ENCODE measurements at regions not wholly inside any gene's neighbourhood (a gene's known extent, or its start where the extent isn't known, plus 50 kb on each side); places are given as distances from the start of the nearest gene placed in this dataset.
"Not testable (repeated sequence)": the region's sequence is repeated elsewhere in the genome, so short reads cannot be mapped to it uniquely, and the experiment has no call there.

DNA sequence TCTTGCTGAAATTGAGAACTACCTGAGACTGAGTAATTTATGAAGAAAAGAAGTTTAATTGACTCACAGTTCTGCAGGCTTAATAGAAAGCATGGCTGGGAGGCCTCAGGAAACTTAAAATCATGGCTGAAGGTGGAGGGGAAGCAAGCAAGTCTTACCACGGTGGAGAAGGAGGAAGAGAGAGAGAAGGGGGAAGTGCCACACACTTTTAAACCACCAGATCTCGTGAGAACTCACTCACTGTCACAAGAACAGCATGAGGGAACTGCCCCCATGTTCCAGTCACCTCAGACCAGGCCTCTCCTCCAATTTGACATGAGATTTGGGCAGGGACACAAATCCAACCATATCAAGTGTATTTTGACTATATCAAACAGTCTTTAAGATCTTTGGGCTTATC lies 668.3 kb downstream of the SLCO4C1 start:
- DNase-seq: not testable (repeated sequence)

DNA sequence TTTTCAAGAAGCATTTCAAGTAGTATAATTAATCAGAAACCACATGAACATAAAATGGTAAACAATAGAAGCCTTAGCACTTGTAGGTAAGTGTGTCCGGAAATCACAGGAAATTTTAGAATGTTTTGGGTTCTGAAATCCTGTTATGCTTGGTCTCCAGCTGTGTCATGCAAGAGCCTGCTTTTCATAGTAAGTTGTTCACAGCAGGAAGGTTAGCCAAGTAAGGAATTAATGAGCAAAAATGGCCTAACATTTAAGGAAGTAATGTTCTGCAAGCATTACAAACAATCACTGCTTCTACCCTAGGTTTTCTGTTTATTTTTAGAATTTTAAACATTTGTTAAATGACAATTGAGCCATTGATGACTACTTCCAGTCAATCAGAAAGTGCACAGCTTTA lies 669.5 kb downstream of the SLCO4C1 start:
- DNase-seq: no peak

DNA sequence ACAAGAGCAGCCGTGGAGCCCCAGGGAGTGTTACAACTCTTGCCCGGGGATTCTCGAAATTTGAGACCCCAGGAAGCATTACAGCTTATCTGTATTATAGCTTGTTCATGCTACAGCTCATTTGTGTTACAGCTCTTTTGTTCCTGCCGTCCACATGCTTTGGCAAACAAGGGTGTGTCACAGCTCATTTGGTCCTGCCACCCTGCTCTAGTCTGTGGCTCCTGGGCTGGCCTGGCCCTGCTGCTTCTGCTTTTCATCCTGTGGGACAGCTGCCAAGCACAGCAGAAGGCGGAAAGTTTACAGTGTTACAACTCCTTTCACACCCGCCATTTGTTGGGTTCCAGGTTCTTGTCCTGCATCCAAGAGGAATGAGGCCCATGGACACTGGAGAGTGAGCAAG lies 685.0 kb downstream of the SLCO4C1 start:
- DNase-seq: no peak

DNA sequence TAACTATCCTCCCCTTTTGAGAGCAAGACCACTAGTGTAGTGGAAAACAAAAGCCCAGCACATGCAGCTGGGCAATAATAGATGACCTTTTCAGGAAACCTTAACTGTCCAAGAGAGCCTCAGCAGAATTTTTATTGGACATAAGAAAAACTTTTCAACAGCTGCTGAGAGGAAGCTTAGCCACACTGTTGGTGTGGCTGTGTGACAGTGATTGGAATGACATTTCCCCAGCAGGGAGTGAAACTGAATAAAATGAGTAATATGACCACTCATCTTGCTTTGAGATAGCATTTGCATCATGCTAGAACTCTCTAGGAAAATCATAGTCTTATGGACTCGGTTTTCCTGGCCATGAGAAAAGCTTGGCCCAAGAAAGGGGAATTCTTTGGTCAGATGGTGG lies 687.8 kb downstream of the SLCO4C1 start:
- DNase-seq: no peak

DNA sequence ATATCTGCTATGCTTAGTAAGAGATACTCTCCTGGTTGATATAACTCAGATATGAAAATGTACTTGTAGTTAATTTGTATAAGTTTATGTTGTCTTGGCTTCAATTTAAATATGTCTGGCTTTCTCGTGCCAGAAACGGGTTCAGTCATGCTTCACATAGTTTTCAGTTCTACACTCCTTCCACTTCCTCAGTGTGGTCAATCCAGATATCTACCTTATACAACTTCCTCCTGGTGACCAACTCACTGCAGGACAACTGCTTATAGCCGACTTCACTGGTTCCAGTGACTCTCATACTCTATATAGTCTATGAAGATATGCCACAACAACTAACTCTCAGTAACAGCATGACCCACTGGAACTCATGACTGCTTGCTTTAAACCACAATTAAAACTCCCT lies 690.4 kb downstream of the SLCO4C1 start:
- DNase-seq: no peak

DNA sequence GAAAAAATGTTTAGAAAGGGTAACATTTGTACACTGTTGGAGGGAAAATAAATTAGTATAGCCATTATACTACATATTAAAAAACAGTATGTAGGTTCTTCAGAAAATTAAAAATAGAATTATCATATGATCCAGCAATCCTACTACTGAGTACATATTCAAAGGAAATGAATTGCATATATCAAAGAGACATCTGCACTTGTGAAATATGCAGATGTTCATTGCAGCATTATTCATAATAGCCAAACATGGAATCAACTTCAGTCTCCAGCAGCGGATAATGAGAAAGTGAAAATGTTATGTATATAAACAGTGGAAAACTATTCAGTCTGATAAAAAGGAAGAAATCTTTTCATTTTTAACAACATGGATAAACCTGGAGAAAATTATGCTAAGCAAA lies 695.5 kb downstream of the SLCO4C1 start:
- no peak for DNase-seq

DNA sequence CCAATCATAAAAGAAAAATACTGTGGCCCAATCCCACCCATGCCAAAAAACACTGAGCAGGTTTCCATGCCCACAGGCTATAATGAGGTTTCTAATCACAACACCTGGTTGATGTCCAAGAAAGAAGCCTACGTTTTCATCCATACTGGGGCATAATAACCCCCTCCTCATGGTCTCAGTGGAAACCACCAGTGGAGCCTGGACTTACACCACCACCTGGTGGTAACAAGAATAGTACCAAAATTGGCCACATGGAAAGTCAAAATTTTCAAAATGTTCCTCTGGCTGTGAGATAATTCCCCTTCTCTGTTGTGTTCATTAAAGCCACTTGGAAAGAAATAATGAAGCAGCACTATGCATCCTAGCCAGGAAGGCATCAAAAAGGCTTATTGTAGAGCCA lies 687.3 kb upstream of the ST8SIA4 start:
- no peak for DNase-seq

DNA sequence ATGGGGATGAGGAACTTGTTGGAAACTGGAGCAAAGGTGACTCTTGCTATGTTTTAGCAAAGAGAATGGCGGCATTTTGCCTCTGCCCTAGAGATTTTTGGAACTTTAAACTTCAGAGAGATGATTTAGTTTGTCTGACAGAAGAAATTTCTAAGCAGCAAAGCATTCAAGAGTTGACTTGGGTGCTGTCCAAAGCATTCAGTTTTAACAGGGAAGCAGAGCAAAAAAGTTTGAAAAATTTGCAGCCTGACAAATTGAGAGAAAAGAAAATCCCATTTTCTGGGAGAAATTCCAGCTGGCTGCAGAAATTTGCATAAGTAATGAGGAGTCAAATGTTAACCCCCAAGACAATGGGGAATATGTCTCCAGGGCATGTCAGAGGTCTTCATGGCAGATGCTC lies 682.3 kb upstream of the ST8SIA4 start:
- DNase-seq: no peak

DNA sequence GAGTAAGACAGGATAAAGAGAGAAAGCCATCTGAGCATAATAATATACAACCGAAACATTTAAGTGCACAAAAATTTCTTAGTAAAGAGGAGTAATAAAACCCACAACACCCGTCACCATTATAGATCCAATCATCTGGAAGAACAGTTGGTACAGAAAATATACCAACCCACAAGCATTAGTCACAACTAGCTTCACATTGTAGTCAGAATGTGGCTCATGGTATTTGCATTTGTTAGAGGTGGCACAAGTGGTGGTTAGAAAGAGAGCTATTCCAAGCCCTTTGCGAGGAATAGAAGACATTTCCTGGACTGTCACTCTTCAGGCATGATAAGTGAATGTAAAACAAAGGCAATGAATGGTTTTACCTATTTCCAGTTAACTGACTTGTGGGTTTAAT lies 677.5 kb upstream of the ST8SIA4 start:
- DNase-seq: no peak

DNA sequence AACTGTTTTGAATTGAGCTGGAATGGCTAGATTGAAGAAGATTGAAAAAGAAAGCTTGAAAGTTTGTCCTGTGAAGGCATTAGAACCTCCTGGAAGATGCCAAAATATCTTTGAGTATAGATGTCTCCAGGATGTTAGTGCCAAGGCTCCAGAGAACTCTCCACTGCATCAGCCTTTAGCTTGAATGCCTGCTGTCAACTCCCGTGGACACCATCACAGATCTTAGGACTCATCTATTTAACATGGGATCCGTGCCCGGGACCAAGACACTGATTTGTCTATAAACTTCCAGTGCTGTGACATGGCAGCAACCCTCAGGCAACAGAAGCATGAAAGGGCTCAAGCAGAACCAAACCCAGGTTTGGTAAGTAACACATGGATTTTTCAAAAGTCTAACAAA lies 670.9 kb upstream of the ST8SIA4 start:
- no peak for DNase-seq

DNA sequence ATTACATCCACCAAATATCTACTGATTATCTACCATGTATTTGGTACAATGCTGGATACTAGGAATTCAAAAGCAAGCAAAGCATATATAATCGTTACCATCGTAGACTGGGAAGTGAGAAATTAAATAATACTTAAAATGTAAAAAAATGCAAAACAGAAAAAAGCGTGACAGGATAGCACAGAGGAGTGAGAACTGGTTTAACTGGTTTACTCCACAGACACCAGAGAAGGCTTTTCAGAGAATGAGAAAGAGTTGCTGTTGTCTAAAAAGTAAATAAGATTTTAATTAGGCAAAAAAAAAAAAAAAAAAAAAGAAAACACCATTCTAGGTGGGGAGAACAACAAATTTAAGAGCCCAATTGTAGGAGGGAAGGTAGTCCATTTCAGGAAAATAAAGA lies 657.9 kb upstream of the ST8SIA4 start:
- no peak for DNase-seq

DNA sequence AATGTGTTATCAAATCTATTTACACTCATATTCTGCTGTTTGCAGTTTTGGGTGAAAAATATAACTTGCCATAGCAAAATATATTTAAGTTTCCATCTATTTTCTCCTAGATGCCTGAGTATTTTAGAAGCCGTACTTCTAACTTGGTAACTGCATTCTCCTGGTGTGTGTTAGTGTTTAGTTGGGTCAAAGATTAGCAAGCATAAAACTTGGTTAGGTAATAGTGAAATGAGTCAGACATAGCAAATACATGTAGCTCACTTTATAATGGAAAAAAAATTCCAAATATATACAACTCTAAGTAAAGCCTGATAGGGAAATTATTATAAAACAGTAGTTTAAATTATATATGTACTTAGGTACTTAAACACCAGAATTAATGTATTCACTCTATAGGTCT lies 640.7 kb upstream of the ST8SIA4 start:
- no peak for DNase-seq

DNA sequence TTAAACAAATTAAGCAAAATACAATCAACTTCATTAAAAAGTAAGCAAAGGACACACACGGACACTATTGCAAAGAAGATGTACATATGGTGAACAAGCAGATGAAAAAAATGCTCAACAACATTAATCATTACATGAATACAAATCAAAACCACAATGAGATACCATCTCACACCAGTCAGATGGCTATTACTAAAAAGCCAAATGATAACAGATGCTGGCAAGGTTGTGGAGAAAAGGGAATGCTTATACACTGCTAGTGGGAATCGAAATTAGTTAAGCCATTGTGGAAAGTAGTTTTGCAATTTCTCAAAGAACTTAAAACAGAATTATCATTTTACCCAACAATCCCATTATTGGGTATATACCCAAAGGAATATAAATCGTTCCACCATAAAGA lies 636.2 kb upstream of the ST8SIA4 start:
- no peak for DNase-seq

DNA sequence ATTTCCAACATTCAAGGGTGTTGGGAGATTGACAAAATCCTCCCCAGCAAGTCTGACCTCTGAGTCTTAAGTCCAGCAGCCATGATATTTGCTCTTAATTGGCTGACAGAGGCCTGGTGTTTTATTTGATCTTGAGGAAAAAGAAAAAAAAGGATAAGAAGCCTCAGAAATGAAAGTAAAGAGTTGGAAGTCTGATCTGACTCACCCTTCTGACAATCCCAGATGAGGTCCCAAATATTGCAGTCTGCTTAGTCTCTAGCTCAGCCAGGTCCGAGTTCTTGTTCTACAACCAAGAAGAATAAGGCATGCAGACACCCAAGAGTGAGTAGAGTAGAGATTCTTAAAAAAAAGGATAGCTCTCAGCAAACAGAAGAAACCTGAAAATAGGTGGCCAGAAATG lies 632.5 kb upstream of the ST8SIA4 start:
- DNase-seq: no peak

DNA sequence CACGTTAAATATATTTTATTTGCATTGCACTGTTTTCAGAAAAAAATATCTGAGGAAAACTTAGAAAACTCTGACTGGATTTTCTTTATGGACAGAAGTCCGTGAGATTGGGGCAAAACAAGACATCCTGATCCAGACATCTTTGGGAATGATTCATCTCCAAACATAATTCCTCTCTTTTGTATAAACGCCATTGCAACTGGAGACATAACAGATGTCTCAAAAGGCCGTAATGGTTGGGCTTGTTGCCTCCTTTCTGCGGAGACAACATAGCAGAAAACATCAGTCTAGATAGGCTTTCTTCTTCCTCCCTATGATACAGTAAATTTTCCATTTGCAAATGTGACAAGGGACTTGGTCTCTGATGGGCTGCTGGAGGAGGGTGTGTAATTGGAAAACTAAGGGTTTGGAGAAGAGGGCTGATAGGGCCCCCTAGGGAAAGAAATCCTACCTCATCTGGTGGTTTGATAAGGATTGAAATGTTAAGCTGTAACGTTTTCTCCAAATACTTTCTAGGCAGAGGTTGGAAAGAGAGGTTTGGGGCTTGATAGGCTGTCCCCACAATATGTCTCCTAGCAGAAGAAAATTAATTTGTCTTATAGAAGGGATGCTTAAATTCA lies 631.5 kb upstream of the ST8SIA4 start:
- no peak for DNase-seq

DNA sequence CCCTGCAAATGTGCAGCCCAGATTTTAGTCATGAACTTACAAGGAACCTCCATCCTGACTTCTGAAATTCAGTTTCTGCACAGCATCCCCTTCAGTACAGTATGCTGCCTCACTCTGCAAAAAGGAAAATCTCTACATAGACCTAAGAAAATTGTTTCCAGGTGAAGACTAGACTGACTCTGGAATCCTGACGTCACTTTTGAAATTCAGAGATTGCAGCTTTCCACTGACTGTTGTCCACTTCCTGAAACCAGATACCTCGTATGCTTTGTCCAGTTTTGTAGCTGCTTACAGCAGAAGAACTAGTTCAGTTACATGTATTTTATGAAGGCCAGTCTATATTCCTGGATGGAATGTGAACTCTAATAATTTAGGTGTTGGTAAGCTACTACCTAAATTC lies 629.3 kb upstream of the ST8SIA4 start:
- DNase-seq: no peak

DNA sequence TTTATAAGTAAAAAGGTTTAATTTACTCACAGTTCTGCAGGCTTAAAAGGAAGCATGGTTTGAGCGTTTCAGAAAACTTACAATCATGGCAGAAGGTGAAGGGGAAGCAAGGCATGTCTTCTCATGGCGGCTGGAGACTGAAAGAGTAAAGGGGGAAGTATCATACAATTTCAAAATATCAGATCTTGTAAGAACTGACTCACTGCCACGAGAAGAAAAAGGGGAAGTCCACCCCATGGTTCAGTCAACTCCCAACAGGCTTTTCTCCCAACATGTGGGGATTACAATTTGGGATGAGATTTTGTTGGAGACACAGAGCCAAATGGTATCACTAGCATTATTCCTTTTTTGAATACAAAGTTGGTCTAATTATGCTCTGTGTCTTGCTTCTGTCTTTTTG lies 627.9 kb upstream of the ST8SIA4 start:
- no peak for DNase-seq

DNA sequence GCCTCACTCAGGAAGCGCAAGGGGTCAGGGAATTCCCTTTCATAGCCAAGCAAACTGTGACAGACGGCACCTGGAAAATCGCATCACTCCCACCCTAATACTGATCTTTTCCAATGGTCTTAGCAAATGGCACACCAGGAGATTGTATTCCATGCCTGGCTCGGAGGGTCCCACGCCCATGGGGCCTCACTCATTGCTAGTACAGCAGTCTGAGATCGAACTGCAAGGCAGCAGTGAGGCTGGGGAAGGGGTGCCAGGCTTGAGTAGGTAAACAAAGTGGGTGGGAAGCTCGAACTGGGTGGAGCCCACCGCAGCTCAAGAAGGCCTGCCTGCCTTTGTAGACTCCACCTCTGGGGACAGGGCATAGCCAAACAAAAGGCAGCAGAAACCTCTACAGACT lies 626.0 kb upstream of the ST8SIA4 start:
- not testable (repeated sequence) for DNase-seq

DNA sequence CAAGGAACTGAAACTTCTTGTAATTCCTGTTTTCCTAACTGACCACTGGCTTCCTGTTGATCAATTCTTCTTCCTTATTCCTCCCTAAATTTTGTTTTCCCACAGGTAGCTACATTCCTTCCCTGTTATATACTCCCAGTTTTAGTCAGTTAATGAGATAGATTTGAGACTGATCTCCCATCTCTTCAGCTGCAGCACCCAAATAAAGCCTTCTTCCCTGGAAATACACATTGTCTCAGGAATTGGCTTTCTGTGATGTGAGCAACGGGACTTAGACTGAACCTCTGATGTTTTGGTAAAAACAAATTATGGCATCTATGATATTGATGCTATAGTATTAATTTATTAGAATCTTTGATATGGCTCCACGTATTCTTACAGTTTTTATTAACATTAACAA lies 617.3 kb upstream of the ST8SIA4 start:
- DNase-seq: no peak

DNA sequence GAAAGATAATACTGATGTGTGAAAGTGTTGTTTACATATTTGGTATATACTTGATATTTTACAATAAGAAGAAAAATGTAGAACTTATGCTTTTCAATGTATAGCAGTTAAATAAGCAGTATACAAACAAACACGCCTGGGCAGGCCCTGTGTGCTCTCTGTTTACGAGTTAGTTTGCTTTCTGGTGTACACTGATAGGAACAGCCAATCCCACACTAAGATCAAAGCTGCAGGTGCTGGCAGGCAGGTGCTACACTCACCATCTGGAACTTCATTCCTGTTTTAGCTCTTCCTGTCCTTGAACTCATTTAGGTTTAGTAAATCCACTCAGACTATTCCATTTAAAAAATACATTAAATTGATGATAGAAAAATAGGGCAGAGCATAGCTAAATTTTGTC lies 614.7 kb upstream of the ST8SIA4 start:
- DNase-seq: no peak

DNA sequence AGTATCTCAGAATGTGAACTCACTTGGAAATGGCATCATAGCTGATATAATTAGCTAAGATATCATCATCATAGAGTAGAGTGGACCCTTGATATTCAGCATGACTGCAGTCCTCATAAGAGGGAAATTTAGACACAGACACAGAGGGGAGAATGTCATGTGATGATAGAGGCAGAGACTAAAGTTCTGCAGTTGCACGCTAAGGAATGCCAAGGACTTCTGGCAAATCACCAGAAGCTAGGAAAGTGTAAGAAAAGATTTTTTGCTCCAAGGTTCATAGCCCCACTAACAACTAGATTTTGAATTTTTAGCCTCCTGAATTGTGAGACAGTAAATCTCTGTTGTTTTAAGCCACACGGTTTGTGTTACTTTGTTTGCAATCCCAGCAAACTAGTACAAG lies 612.6 kb upstream of the ST8SIA4 start:
- no peak for DNase-seq

DNA sequence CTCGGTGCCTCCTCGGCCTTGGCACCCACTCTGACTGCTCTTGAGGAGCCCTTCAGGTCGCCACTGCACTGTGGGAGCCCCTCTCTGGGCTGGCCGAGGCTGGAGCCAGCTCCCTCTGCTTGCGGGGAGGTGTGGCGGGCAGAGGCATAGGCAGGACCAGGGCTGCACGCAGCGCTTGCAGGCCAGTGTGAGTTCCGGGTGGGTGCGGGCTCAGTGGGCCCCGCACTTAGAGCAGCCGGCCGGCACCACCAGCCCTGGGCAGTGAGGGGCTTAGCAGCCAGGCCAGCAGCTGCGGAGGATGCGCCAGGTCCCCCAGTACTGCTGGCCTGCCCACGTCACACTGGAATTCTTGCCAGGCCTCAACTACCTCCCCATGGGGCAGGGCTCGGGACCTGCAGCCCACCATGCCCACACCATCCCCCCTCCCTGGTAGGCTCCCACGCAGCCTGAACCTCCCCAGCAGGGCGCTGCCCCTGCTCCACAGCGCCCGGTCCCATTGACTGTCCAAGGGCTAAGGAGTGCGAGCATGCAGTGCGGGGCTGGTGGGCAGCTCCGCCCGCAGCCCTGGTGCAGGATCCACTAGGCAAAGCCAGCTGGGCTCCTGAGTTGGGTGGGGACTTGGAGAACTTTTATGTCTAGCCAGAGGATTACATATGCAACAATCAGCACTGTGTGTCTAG lies 602.9 kb upstream of the ST8SIA4 start:
- DNase-seq: no peak

DNA sequence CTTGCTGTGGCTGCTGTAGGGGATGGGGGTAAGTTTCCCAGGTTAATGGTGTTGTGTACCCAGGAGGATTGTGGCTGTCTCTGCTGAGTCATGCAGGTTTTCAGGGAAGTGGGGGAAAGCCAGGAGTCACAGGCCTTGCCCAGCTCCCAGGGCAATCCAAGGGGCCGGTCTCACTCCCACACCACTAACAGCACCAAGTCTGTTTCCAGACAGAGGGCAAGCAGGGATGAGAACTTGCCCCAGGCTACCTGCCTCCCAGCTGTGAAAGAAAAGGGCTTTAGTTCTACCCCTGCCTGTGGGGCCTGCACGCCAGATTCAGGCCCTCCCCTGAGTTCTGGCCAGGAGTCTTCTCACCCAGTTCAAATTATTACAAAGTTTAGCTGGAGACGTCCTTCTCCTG lies 579.8 kb upstream of the ST8SIA4 start:
- no peak for DNase-seq

DNA sequence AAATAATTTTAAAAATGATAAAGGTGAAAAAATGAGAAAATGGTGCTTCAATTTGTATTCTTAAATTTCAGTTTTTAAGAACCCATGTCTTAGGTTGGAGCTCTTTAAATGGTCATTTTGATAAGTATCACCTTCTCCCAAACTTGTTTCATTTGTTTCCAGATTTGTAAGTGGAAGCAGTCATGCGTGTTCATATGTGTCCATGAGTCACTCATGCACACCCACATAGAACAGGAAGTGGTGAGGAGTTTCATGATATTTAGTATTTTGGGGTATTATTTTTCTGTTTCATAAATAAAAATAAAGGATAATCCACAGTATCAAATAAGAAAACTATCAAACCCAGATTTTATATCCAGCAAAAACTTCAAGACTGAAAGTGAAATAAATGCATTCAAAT lies 570.4 kb upstream of the ST8SIA4 start:
- DNase-seq: no peak

DNA sequence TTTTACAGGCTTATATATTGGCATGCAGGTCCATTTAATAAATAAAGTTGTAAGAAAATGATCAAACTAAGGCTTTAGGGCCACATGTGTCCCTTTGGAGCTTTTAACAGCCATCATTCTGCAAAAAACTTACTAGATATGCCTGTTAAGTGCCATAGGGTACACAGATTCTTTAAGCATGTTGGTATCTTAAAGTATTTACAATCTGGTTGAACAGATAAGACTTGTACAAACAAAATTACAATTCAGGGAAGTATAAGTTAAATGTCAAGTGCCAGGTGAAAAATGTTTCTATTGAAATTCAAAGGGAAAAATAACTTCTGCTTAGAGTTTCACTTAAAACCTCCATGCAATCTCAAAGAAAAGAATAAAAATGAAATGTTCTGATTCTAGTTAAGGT lies 558.4 kb upstream of the ST8SIA4 start:
- DNase-seq: no peak
